Ramos (cell line): ENCODE measurements at regions not wholly inside any gene's neighbourhood (a gene's known extent, or its start where the extent isn't known, plus 50 kb on each side); places are given as distances from the start of the nearest gene placed in this dataset.

Experiments
- in situ Hi-C: fragments of 300-500 bp; cut with MboI; formaldehyde crosslinking; loops from one replicate; pipeline ENCODE4 v1.14.3; 2022; ENCODE audit warnings: low sequenced_read_pairs; ENCODE audit not compliant: unreplicated experiment

DNA sequence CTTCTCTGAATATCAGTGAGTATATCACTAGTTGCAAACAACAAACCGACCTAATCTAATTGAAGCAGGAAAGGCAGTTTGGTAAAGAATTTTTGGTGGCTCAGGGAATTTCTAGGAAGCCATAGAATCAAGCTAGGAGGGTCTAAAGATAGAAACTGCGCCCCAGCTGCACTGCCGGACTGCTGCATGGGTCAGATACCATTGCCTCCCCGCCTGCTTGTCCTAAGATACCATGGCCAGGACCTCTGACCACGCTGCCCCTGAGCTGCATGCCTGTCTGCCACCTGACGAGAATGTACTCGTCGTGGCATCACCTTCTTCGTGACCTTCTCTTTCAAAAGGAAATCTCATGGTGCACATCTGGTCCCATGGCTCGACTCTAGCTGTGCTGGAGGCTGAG lies 439.0 kb downstream of the ZSWIM6 start:
- in situ Hi-C loops, result no loop called here

DNA sequence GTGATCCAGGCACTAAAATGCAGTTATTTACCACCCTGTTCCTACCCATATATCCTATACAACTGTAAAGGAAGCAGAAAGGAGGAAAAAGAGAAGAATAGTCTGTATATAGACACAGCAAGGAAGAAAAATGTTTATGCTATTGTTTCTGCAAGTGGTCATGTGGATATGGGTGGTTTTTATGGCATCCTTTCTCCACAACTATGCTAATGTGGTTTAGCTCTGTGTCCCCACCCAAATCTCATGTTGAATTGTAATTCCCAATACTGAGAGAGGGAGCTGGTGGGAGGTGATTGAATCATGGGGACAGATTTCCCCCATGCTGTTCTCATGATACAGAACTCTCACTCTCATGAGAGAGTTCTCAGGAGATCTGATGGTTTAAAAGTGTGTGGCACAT lies 439.8 kb downstream of the ZSWIM6 start:
- in situ Hi-C loops, result no loop called here

DNA sequence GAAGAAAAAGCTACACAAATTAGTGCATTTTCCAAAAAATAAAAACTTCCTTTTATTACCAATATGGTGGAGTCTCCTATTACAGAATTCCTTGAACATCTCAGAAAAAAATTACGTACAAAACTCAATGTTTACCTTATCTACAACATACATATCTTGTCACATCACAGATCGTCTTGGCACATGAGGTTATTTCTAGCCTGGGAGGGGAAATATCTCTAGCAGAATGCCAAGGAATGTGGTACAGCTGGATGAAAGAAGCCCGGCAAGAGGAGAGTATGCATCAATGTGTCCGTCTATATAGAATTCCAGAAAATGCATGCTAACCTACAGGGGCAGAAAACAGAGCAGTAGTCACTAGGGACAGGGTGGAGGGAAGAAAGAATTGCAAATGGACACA lies 443.8 kb downstream of the ZSWIM6 start:
- in situ Hi-C loops, result no loop called here

DNA sequence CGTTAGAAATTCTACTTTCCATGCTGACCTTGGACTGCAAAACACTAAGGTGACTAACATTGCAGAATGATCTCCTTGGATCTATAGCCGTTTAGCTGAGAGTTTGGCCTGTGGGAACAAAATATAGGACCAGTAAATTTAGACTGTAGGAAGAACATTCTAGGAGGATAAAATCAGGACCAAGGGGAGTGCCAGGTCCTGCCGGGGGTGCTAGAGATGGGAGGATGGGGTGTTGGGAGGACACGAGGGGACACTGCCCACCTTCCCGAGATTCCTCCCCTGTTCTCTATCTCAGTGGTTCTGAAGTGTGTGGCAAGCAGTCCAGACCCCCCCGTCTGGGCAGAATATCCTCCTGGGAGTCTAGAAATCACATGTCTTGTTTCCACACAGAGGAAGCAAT lies 445.2 kb downstream of the ZSWIM6 start:
- in situ Hi-C loops, result no loop called here

DNA sequence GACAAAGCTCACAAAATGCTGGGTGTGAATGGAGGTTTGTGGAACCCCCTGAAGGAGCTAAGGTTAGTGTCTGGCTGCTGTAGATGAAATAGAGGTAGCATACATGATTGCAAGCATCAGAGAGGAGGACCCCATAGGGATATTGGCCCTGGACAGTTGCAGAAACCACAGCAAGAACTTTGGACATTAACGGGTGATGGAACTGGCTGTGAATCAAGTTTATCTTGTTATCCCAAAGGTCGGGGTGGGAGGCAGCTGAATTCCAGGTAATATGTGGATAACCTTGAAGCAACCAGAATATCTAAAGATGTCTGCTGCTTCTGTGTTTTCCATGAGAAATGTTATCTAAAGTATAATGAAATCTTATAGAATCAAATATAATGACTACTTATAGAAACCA lies 447.7 kb downstream of the ZSWIM6 start:
- in situ Hi-C loops, result no loop called here

DNA sequence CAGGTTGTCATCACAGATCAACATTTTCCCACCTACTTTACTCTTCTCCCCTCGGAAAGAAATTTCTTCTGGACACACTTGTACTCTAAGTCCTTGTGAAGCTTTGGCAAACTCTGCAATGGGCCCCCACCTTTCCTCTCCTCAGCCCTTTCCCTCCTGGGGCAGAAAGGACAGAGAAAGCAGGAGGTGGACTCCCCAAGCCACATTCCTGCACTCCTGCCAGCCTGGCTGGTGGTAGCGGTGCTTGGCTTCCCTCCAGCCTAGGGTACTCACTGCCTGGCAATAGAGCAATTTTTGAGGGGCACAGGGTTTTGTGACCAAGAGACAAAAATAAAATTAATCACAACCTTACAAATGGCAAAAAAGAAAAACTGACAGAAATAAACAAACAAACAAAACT lies 451.4 kb downstream of the ZSWIM6 start:
- in situ Hi-C loops, result no loop called here

DNA sequence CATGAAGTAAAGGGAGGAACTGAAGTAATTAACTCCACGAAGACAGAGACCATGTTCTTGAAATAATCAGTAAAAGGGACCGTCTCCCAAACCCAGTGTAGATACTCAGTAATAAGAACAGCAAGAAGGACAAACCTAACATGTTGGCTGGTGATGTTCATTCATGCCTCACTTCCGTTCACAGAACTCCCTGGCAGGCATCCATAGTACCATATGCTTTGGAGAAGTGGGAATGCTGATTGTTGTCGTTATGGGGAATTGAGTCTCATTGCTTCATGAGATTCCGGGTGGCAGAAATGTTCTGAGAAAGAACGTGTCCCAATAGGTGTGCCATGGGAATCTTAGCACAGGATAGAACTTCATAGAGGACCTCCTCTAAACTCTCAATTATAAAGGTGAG lies 452.3 kb downstream of the ZSWIM6 start:
- in situ Hi-C loops, result no loop called here

DNA sequence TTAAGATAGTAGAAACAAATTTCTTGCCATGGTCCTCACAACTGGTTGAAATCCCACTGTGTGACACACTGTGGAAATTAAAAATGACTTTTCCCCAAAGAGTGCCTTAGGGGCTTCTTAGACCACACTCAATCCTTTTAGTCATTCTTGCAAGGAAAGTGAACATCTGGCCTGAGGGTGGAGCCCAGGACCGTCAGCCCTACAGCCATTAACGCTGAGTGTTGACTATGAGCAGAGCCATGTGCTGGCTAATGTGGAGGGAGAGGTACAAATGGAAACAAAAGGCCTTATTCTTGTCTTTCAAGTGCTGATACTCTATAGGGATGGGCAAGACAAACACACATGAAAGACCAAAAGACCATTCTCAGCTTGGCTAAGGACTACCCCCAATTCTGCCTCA lies 456.5 kb downstream of the ZSWIM6 start:
- in situ Hi-C loops, result no loop called here

DNA sequence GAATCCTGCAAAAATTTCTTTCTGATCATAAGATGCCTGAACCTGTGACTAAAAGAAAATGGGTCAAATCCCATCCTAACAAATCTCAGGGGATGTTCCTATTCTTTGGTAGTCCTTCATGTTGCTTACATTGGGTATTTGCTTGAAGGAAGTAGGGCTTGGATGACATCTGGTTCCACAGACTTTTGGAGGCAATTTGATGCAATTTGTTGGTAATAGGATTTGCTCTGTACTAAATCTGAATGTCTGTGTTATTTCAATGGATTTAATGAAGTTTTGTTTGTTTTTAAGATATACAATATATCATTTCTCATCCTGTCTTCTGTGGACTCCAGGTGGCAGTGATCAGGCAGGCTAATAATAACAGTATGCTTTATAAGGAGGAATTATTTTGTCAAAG lies 457.9 kb downstream of the ZSWIM6 start:
- in situ Hi-C loops, result no loop called here

DNA sequence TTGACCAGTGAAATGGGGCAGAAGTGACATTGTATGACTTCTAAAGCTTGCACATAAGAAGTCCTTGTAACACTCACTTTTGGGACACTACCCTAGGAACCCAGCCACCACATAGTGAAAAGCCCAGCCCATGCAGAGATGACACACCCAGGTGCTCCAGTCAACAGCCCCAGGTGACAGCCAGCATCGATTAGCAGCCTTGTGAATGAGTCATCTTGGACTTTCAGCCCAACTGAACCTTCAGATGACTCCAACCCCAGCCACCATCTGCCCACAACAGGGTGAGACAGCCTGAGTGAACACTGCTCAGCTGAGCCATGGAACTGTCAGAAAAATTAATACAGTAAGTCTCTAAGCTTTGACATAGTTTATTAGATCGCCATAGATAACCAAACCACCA lies 458.6 kb downstream of the ZSWIM6 start:
- in situ Hi-C loops, result no loop called here

DNA sequence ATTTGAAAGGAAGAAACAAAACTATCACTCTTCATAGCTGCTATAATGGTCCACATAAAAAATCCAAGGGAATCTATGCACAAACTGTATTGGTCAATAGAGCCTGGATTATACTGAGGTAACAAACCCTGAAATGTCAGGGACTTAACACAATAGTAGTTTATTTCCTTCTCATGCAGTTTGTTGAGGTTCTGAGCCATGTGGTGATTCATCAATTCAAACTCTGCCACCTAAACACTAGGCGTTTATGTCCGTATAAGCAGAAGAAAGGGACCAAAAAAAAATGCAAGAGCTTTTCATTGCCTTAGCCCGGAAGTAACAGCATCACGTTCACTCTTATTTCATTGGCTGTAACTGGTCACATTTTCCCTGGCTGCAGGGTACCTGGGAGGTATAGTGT lies 464.7 kb downstream of the ZSWIM6 start:
- in situ Hi-C loops, result no loop called here

DNA sequence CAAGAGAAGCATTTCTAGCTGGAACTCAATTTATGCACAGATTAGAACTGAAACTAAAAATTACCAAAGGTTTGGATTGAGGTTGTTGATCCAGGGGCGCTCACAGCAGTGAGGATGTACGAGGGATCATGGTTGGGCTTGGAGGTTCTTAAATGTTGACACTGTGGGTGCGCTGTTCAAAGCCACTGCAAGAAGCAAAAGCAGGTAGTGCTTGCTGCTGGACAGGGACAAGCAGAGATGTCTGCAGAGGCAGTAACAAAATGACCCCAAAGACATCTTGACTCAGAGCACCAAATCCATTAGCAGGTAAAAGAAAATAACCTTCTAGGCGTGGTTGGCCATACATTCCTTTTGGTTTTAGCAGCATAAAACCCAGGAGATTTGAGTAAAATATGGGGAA lies 468.4 kb downstream of the ZSWIM6 start:
- in situ Hi-C loops, result no loop called here

DNA sequence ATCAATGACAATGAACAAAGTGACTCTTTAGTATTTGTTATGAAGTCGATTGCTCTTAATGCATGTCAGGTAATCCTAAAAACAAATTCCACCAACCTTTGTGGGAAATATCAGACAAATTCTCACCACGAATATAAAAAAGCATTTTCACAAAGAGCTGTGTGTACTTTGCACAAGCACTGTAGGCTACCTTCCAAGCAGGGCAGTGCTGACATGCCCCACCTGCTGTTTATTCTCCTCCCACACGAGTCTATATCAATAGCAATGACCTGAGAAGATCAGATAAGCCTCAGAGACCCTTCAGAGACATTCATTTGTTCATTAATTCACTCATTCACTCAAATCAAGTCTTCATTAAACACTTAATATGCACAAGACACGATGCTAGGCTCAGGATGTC lies 469.1 kb downstream of the ZSWIM6 start:
- in situ Hi-C loops, result no loop called here

DNA sequence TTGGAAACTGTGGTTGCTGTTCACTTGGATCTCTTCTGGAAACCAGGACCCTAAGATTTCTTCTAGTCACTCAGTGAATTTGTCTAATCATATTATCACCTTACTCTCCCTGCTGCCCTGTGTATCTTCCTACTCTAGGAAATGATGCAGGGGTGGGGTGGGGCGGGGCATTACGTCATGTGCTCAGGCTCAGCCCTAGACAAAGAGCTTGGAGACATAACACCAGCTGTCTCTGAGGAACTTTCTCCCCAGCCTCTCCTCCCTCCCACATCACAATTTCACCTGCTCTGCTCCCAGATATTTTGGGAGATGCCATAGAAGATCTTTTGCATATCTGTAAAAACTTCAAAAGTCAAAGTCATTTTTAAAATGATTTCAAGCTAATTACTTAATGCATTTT lies 470.4 kb downstream of the ZSWIM6 start:
- in situ Hi-C loops, result no loop called here

DNA sequence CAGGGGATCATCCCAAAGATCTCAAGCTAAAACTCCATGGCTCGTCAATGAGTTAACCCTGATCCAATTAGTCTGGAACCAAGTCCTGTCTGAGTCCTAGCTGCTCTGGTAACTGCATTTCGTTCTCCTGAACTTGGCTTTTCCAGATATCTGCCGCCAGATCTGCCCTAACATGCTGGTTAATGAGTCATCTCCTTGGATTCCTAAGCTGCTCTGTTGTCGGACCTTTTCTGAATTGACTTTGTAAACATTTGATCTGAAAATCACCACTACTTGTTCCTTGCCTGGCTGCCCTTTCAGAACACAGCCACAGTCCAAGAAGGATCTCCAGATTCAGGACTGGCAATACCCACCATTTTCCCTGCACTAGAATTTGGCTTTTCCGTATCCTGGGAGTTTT lies 473.0 kb downstream of the ZSWIM6 start:
- in situ Hi-C loops, result no loop called here

DNA sequence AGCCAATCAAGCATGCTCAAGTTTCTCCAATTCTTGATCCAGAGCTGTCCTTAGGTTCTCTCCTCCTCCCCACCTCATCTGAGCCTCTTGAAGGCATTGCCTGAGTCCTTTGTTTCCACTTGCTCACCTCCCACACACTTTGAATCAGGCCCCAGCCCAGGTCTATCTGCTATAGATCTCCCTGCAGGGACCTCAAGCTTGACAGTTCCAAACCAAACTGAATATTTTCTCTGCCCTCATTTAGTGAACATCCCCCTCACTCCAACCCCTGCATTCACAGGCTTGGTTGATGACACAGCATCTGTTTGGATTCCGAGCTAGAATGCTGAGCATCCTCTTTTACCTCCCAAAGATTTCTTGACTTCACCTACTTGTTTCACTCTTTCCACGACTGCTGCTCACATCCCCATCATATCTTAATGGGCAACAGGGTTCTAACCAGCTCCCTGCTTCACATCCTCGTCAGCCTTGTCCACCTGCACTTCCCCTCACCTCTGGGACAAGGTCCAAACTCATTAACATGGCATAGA lies 474.5 kb downstream of the ZSWIM6 start:
- in situ Hi-C loops, result no loop called here

DNA sequence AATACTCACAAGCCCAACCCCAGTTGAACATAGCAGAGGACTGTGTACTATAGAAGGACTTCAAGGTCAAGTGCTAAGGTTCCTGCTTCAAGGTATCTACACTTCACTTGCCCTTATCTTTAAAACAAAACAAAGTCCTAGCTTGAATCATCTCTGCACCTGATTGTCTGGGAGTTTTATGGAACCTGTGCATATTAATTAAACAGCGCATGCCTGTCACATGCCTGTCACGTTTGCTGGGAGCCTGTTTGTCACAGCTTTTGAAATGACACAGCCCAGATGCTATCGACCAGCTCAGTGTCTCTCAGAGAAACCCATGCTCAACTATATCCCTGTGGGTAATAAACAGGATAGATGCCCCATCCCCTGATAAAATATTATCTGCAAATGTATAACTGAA lies 476.0 kb downstream of the ZSWIM6 start:
- in situ Hi-C loops, result no loop called here

DNA sequence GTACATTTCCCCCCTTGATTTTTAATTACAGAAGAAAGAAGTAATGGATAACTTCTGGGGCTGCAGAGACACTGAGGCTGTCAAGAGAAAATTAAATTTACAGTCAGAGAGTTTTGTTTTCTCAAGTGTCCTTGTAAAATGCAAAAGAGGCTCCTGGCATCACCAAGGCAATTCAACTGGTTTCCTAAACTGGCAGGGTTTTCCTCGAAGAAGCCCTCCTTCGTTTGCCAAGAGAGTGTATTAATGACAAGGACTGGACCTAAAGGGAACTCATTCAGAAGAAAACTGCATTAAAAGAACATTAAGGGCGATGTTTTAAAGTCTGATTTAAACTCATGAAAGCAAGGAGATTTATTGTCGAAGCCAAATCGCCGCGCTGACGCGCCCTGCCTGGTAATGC lies 476.9 kb downstream of the ZSWIM6 start:
- in situ Hi-C loops, result no loop called here

DNA sequence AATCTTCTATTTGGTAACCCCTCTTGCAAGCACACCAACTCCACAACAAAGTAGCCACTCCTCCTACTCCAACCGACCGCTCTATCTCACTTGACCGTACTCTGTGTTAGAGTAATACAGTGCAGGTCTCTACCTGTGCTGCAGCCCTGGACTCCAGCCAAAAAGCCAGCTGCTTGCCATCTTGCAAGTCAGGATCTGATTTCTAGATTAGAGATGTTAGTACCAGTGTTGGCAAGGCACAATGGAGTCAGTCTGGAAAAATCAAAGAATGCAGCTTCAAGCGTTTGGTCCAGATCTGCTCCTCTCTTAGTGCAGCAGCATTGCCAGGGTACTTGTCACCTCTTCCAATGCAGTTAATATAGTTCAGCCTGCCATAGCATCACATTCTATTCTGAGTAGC lies 477.6 kb downstream of the ZSWIM6 start:
- in situ Hi-C loops, result no loop called here

DNA sequence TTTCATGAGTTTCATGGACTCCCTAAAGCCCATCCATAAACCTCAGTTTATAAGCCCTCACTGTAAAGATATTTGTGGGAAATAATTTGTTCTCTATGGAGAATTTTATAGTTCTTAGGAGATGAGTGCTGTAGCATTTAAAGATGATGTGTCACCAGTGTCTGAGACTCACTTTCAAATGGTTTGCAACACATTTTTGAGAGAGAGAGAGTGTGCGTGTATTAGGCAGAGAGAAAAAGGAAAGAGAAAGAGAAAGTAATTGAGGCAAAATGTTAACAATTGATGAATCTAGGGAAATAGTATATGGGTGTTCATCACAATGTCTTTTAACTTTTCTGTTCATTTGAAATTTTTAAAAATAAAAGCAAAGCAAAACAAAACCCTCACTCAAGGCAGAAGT lies 479.0 kb downstream of the ZSWIM6 start:
- in situ Hi-C loops, result no loop called here

DNA sequence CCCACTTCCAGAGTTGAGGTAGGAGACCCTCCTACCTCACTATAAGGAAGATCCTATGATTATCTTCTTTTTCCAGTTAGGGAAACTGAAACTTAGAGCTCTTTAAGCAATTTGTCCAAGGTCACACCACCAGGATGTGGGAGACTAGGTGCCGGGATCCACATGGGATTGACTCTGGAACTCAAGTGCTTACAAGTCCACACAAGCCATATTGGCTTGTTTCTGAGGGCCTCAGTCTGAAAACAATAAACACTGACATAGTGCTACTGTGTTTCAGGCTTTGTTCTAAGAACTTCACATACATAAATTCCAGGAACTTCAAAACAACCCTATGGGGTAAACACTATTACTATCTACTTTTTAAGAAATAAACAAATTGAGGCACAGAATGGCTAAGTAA lies 481.3 kb downstream of the ZSWIM6 start:
- in situ Hi-C loops, result no loop called here

DNA sequence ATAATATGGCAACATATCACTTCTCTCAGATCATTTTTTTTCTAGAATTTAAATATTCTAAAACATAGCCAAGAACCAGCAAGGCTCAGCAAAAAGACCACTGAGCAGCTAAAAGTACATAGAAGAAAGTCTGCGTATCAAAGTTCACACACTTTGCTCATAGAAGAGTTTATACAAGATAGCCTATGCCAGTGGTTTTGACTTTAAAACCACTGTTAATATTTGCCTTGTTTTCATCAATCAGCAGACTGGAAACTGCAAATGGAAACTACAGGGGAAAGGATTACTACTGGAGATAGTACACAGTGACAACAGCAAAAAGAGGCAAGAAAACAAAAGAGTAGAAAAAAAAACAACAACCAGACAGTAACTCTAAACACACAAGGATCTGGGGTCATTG lies 483.3 kb downstream of the ZSWIM6 start:
- in situ Hi-C loops, result no loop called here

DNA sequence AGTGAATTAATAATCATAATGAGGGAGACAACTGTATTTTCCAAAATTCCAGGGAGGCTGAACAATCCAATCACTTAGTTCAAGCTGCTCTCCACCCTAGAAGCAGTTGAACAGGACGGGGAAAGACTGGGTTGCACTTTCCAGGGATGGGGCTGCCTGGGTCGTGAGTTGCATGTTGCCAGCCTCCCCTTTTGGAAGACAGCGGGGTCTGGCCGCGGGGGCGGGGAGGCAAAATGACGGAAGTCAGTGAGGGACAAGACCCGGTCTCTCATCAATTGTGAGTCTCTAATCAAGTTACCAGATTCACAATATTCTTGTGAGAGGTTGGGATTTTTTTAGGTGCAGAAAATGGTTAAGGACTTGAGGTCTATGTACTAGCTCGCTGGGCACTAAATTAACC lies 484.1 kb downstream of the ZSWIM6 start:
- in situ Hi-C loops, result no loop called here
